Activated T-cell treated with anti-CD3 and anti-CD28 coated beads, Interleukin-2, amount 50 U/mL, for 72 hours (primary cell): ENCODE measurements at regions not wholly inside any gene's neighbourhood (a gene's known extent, or its start where the extent isn't known, plus 50 kb on each side); places are given as distances from the start of the nearest gene placed in this dataset.
"Not testable (repeated sequence)": the region's sequence is repeated elsewhere in the genome, so short reads cannot be mapped to it uniquely, and the experiment has no call there.

Experiments used
- ATAC-seq, 2 donors: fragments of 150-1000 bp; cut with Tn5 transposase; replicated peaks in 1 of 2; 2 replicates each; pipeline ENCODE4 v1.10.0; 2021; ENCODE audit warnings: moderate library complexity in 2 of 2, mild to moderate bottlenecking in 1 of 2
- DNase-seq, 2 donors: peaks; one replicate each; pipeline ENCODE4 v3.0.0; 2021 to 2022; ENCODE audit warnings: mixed read lengths in 1 of 2
- H3K27ac Mint-ChIP-seq: one replicate; pipeline ENCODE4 v1.8.0; 2022; ENCODE audit warnings: mild to moderate bottlenecking, moderate library complexity, mixed read lengths
- H3K27me3 Mint-ChIP-seq: one replicate; pipeline ENCODE4 v1.8.0; 2022; ENCODE audit warnings: low read depth, mixed read lengths
- H3K36me3 Mint-ChIP-seq, 2 donors: one replicate each; pipeline ENCODE4 v1.8.0; 2022; ENCODE audit warnings: mixed read lengths in 2 of 2, mild to moderate bottlenecking in 1 of 2; ENCODE audit not compliant: insufficient read depth in 2 of 2
- H3K4me1 Mint-ChIP-seq: one replicate; pipeline ENCODE4 v1.8.0; 2022; ENCODE audit warnings: low read depth, mixed read lengths
- H3K4me3 Mint-ChIP-seq, 2 donors: one replicate each; pipeline ENCODE4 v1.8.0; 2022; ENCODE audit warnings: mild to moderate bottlenecking in 2 of 2, mixed read lengths in 2 of 2, moderate library complexity in 2 of 2
- H3K9me3 Mint-ChIP-seq, 2 donors: one replicate each; pipeline ENCODE4 v1.8.0; 2022; ENCODE audit warnings: mixed read lengths in 2 of 2

- Mint-ChIP-seq H3K4me3 (no peak overlapping the region), H3K36me3 (no peaks in the 10 kb centered on the region), H3K9me3 (peaks cover 1 to 3% of the 10 kb centered on the region in 2 donors), H3K27ac (no peak overlapping the region), H3K4me1 (no peaks in the 10 kb centered on the region), H3K27me3 (no peaks in the 10 kb centered on the region)
- no peak for ATAC-seq
- no peak for DNase-seq
Measured at GRCh38 chr20:22729616-22730236, 145.4 kb upstream of the FOXA2 start.

- Mint-ChIP-seq H3K4me3 (no peak overlapping the region), H3K4me1 (no peaks in the 10 kb centered on the region), H3K27ac (no peak overlapping the region), H3K36me3 (no peaks in the 10 kb centered on the region), H3K9me3 (peaks cover 3 to 7% of the 10 kb centered on the region in 2 donors), H3K27me3 (no peaks in the 10 kb centered on the region)
- DNase-seq (no peak), ATAC-seq (no peak)
Measured at GRCh38 chr20:22732751-22733150, 148.4 kb upstream of the FOXA2 start.

GRCh38 chr20:22734946-22735647 is 150.7 kb upstream of the FOXA2 start:
- H3K4me1 Mint-ChIP-seq, H3K4me3 Mint-ChIP-seq, ATAC-seq, H3K9me3 Mint-ChIP-seq, H3K27me3 Mint-ChIP-seq, H3K36me3 Mint-ChIP-seq, DNase-seq, H3K27ac Mint-ChIP-seq: not testable (repeated sequence)

GRCh38 chr20:22740829-22741228 is 156.5 kb upstream of the FOXA2 start:
- H3K4me1 Mint-ChIP-seq = no peaks in the 10 kb centered on the region
- no peaks in the 10 kb centered on the region for H3K36me3 Mint-ChIP-seq
- no peak overlapping the region for H3K4me3 Mint-ChIP-seq
- H3K27ac Mint-ChIP-seq = no peak overlapping the region
- H3K27me3 Mint-ChIP-seq = no peaks in the 10 kb centered on the region
- ATAC-seq (no peak), DNase-seq (no peak)
- peaks cover 2 to 3% of the 10 kb centered on the region in 2 donors for H3K9me3 Mint-ChIP-seq

GRCh38 chr20:22744341-22745193 is 160.2 kb upstream of the FOXA2 start:
- H3K9me3 Mint-ChIP-seq = no peaks in the 10 kb centered on the region
- DNase-seq = no peak
- no peak overlapping the region for H3K27ac Mint-ChIP-seq
- no peaks in the 10 kb centered on the region for H3K27me3 Mint-ChIP-seq
- no peaks in the 10 kb centered on the region for H3K4me1 Mint-ChIP-seq
- no peak for ATAC-seq
- no peaks in the 10 kb centered on the region for H3K36me3 Mint-ChIP-seq
- H3K4me3 Mint-ChIP-seq = no peak overlapping the region

- Mint-ChIP-seq H3K27me3 (no peaks in the 10 kb centered on the region), H3K4me3 (no peak overlapping the region), H3K27ac (no peak overlapping the region), H3K9me3 (peaks cover 0 to 2% of the 10 kb centered on the region in 2 donors), H3K4me1 (no peaks in the 10 kb centered on the region), H3K36me3 (no peaks in the 10 kb centered on the region)
- ATAC-seq = no peak
- DNase-seq = no peak
Measured at GRCh38 chr20:22745194-22745500, 160.8 kb upstream of the FOXA2 start.

GRCh38 chr20:22746957-22747356 is 162.6 kb upstream of the FOXA2 start:
- Mint-ChIP-seq H3K4me3 (no peak overlapping the region), H3K4me1 (no peaks in the 10 kb centered on the region), H3K27ac (no peak overlapping the region), H3K9me3 (peaks cover 0 to 2% of the 10 kb centered on the region in 2 donors), H3K27me3 (no peaks in the 10 kb centered on the region), H3K36me3 (no peaks in the 10 kb centered on the region)
- DNase-seq (no peak), ATAC-seq (no peak)

- ATAC-seq = no peak
- DNase-seq = no peak
- Mint-ChIP-seq H3K36me3 (no peaks in the 10 kb centered on the region), H3K27me3 (no peaks in the 10 kb centered on the region), H3K9me3 (peaks cover 0 to 2% of the 10 kb centered on the region in 2 donors), H3K27ac (no peak overlapping the region), H3K4me1 (no peaks in the 10 kb centered on the region), H3K4me3 (no peak overlapping the region)
Measured at GRCh38 chr20:22752324-22752723, 168.0 kb upstream of the FOXA2 start.

- H3K9me3 Mint-ChIP-seq = peaks cover 4 to 5% of the 10 kb centered on the region in 2 donors
- H3K27ac Mint-ChIP-seq = no peak overlapping the region
- no peaks in the 10 kb centered on the region for H3K4me1 Mint-ChIP-seq
- H3K36me3 Mint-ChIP-seq = no peaks in the 10 kb centered on the region
- DNase-seq (no peak), ATAC-seq (no peak)
- no peak overlapping the region for H3K4me3 Mint-ChIP-seq
- H3K27me3 Mint-ChIP-seq = no peaks in the 10 kb centered on the region
Measured at GRCh38 chr20:22757424-22758183, 173.2 kb upstream of the FOXA2 start.

- Mint-ChIP-seq H3K27ac (no peak overlapping the region), H3K4me1 (no peaks in the 10 kb centered on the region)
Measured at GRCh38 chr20:22758815-22759214, 174.4 kb upstream of the FOXA2 start.

GRCh38 chr20:22762576-22763256 is 178.3 kb upstream of the FOXA2 start:
- ATAC-seq (no peak), DNase-seq (no peak)
- Mint-ChIP-seq H3K36me3 (no peaks in the 10 kb centered on the region), H3K9me3 (peaks cover 4 to 5% of the 10 kb centered on the region in 2 donors), H3K4me3 (no peak overlapping the region), H3K27me3 (no peaks in the 10 kb centered on the region), H3K27ac (no peak overlapping the region), H3K4me1 (no peaks in the 10 kb centered on the region)

More at GRCh38 chr20:22758815-22759214, 174.4 kb upstream of the FOXA2 start:
- no peak for DNase-seq
- Mint-ChIP-seq H3K4me3 (no peak overlapping the region), H3K9me3 (peaks cover 4 to 5% of the 10 kb centered on the region in 2 donors), H3K36me3 (no peaks in the 10 kb centered on the region), H3K27me3 (no peaks in the 10 kb centered on the region)
- ATAC-seq = no peak

- no peak overlapping the region for H3K27ac Mint-ChIP-seq
- H3K4me1 Mint-ChIP-seq = no peaks in the 10 kb centered on the region
- no peaks in the 10 kb centered on the region for H3K27me3 Mint-ChIP-seq
- no peaks in the 10 kb centered on the region for H3K36me3 Mint-ChIP-seq
- DNase-seq = no peak
- no peak overlapping the region for H3K4me3 Mint-ChIP-seq
- peaks cover 4 to 5% of the 10 kb centered on the region in 2 donors for H3K9me3 Mint-ChIP-seq
- no peak for ATAC-seq
Measured at GRCh38 chr20:22763257-22763906, 179.0 kb upstream of the FOXA2 start.
